ENCODE measurements at regions not wholly inside any gene's neighbourhood (a gene's known extent, or its start where the extent isn't known, plus 50 kb on each side); places are given as distances from the start of the nearest gene placed in this dataset.

DNA sequence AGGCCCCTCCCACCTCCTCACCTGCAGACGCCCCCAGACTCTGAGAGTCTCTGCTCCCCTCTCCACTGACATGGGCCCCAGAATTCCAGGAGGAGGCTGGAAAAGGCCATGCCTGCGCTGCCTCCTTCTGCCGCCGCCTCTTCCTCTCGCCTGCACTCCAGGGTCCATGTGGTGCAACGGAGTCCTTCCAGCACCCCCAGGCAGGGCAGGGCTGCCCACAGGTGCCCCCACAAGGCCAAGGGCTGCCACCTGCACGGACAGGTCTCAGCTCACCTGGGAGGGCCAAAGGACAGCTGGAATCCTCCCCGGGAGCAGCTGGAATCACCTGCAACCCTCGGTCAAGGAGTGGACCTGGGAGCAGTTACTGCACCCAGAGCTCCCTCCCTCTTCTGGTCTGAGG, 194.9 kb downstream of the RBFOX3 start:
- TF ChIP-seq, protein P1, sequence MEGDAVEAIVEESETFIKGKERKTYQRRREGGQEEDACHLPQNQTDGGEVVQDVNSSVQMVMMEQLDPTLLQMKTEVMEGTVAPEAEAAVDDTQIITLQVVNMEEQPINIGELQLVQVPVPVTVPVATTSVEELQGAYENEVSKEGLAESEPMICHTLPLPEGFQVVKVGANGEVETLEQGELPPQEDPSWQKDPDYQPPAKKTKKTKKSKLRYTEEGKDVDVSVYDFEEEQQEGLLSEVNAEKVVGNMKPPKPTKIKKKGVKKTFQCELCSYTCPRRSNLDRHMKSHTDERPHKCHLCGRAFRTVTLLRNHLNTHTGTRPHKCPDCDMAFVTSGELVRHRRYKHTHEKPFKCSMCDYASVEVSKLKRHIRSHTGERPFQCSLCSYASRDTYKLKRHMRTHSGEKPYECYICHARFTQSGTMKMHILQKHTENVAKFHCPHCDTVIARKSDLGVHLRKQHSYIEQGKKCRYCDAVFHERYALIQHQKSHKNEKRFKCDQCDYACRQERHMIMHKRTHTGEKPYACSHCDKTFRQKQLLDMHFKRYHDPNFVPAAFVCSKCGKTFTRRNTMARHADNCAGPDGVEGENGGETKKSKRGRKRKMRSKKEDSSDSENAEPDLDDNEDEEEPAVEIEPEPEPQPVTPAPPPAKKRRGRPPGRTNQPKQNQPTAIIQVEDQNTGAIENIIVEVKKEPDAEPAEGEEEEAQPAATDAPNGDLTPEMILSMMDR (IDR thresholded peaks at IDR 0.05; ENCODE audit: insufficient read depth in 1 of 2, low read depth in 1 of 2, low read length in 1 of 2, severe bottlenecking in 1 of 2, unreplicated experiment in 1 of 2) = no peak
- no peak overlapping the region for H3K27ac Mint-ChIP-seq (ENCODE audit: unreplicated experiment)
- intact Hi-C loops (cut with micrococcal nuclease; ENCODE audit: unreplicated experiment) = no loop called here
- H3K4me3 ChIP-seq (ENCODE audit: low read depth, low read length) = no peak overlapping the region
- ChIA-PET CTCF (no interaction called here), POLR2A (no interaction called here)
- H3K4me1 ChIP-seq = peaks cover 5% of the 10 kb centered on the region
- H3K9me3 ChIP-seq = no peaks in the 10 kb centered on the region
- peaks cover 2% of the 10 kb centered on the region for H3K27me3 ChIP-seq (replicated peaks; ENCODE audit: control insufficient read depth, insufficient read depth, low read length)
- no peaks in the 10 kb centered on the region for H3K9me3 Mint-ChIP-seq (ENCODE audit: unreplicated experiment)
- BruUV-seq (replicated peaks) = no TSS peak
- no peaks in the 10 kb centered on the region for H3K36me3 ChIP-seq (ENCODE audit: control insufficient read depth, insufficient read depth, low read length)
- H3K36me3 Mint-ChIP-seq (ENCODE audit: insufficient read depth, unreplicated experiment) = no peaks in the 10 kb centered on the region
- DNase-seq = no peak
- H3K4me1 Mint-ChIP-seq (ENCODE audit: low read depth, unreplicated experiment) = no peaks in the 10 kb centered on the region
- peaks cover 17% of the 10 kb centered on the region for H3K27me3 Mint-ChIP-seq (ENCODE audit: insufficient read depth, unreplicated experiment)
- H3K4me3 Mint-ChIP-seq (ENCODE audit: unreplicated experiment) = no peak overlapping the region

DNA sequence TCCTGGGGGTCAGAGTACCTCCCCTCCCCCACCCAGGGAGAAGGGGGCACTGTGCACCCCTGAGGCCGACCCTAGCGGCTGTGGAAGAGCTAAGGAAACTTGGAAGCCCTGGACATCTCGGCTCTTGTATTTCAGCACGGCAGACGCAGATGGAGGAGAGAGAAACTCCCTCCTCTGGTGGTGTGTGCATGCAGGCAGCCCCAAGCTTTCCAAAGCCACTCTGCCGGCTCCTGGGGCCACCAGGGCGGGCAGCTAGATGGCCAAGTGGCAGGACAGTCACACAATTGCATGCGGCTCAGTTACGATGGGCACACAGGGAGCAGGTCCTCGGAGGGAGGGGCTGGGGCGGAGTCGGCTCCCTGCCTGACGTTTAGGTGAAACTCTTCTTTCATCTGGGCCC, 195.5 kb downstream of the RBFOX3 start:
- BruUV-seq (replicated peaks) = no TSS peak

DNA sequence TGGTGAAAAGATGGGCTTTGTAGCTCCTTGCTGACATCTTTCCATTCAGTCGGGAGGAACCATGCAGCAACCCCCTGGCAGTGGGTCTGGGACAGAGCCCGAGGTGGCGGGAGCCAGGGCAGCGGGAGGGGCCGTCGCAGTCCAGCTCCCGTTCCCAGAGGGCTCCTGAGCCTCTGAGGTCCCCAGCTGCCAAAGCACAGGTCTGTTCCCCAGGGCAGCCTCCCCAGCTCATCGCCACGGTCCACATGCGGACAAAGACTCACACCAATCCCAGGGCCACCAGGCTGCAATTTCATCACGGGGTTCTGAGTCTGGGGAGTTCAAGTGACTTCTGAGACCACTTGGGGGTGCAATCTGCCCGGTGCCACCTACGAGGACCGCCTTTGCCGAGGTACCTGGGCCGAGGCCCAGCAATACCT, 196.0 kb downstream of the RBFOX3 start:
- no peaks in the 10 kb centered on the region for H3K4me1 ChIP-seq
- Mint-ChIP-seq H3K4me1 (ENCODE audit: low read depth, unreplicated experiment) (no peaks in the 10 kb centered on the region), H3K36me3 (ENCODE audit: insufficient read depth, unreplicated experiment) (no peaks in the 10 kb centered on the region), H3K27me3 (ENCODE audit: insufficient read depth, unreplicated experiment) (peaks cover 23% of the 10 kb centered on the region), H3K27ac (ENCODE audit: unreplicated experiment) (no peak overlapping the region), H3K9me3 (ENCODE audit: unreplicated experiment) (no peaks in the 10 kb centered on the region), H3K4me3 (ENCODE audit: unreplicated experiment) (no peak overlapping the region)
- H3K27me3 ChIP-seq (replicated peaks; ENCODE audit: control insufficient read depth, insufficient read depth, low read length) = peaks cover 2% of the 10 kb centered on the region
- ChIA-PET POLR2A (no interaction called here), CTCF (interaction anchor here (0.6 kb wide), 1 partner anchor 294 kb away, joined by 3 read pairs; no protein-coding TSS in a partner anchor)
- no peak overlapping the region for H3K4me3 ChIP-seq (ENCODE audit: low read depth, low read length)
- no TSS peak for BruUV-seq (replicated peaks)
- DNase-seq = no peak
- no peaks in the 10 kb centered on the region for H3K9me3 ChIP-seq
- TF ChIP-seq, protein P1 (IDR thresholded peaks at IDR 0.05; ENCODE audit: insufficient read depth in 1 of 2, low read depth in 1 of 2, low read length in 1 of 2, severe bottlenecking in 1 of 2, unreplicated experiment in 1 of 2) = no peak
- no peaks in the 10 kb centered on the region for H3K36me3 ChIP-seq (ENCODE audit: control insufficient read depth, insufficient read depth, low read length)
- intact Hi-C loops (cut with micrococcal nuclease; ENCODE audit: unreplicated experiment) = no loop called here

More for the DNA sequence above, 195.5 kb downstream of the RBFOX3 start:
- Mint-ChIP-seq H3K27me3 (ENCODE audit: insufficient read depth, unreplicated experiment) (peaks cover 18% of the 10 kb centered on the region), H3K9me3 (ENCODE audit: unreplicated experiment) (no peaks in the 10 kb centered on the region), H3K4me1 (ENCODE audit: low read depth, unreplicated experiment) (no peaks in the 10 kb centered on the region), H3K4me3 (ENCODE audit: unreplicated experiment) (no peak overlapping the region), H3K27ac (ENCODE audit: unreplicated experiment) (no peak overlapping the region), H3K36me3 (ENCODE audit: insufficient read depth, unreplicated experiment) (no peaks in the 10 kb centered on the region)
- ChIA-PET POLR2A (no interaction called here), CTCF (no interaction called here)
- TF ChIP-seq, protein P1 (IDR thresholded peaks at IDR 0.05; ENCODE audit: insufficient read depth in 1 of 2, low read depth in 1 of 2, low read length in 1 of 2, severe bottlenecking in 1 of 2, unreplicated experiment in 1 of 2) = no peak
- Histone ChIP-seq H3K4me3 (ENCODE audit: low read depth, low read length) (no peak overlapping the region), H3K4me1 (peaks cover 3% of the 10 kb centered on the region; the same call in 1 of the 2 replicates), H3K9me3 (no peaks in the 10 kb centered on the region), H3K27me3 (replicated peaks; ENCODE audit: control insufficient read depth, insufficient read depth, low read length) (peaks cover 2% of the 10 kb centered on the region), H3K36me3 (ENCODE audit: control insufficient read depth, insufficient read depth, low read length) (no peaks in the 10 kb centered on the region)
- intact Hi-C loops (cut with micrococcal nuclease; ENCODE audit: unreplicated experiment) = no loop called here
- DNase-seq = no peak

Data from Caco-2 (cell line).